HG02973 (cell line): ENCODE measurements at regions not wholly inside any gene's neighbourhood (a gene's known extent, or its start where the extent isn't known, plus 50 kb on each side); places are given as distances from the start of the nearest gene placed in this dataset.
"Not testable (repeated sequence)": the region's sequence is repeated elsewhere in the genome, so short reads cannot be mapped to it uniquely, and the experiment has no call there.

ENCODE experiments used
- ATAC-seq: cut with Tn5 transposase; IDR thresholded peaks from one replicate; pipeline ENCODE4 v1.9.1; 2021; ENCODE audit warnings: moderate library complexity; ENCODE audit not compliant: unreplicated experiment

DNA sequence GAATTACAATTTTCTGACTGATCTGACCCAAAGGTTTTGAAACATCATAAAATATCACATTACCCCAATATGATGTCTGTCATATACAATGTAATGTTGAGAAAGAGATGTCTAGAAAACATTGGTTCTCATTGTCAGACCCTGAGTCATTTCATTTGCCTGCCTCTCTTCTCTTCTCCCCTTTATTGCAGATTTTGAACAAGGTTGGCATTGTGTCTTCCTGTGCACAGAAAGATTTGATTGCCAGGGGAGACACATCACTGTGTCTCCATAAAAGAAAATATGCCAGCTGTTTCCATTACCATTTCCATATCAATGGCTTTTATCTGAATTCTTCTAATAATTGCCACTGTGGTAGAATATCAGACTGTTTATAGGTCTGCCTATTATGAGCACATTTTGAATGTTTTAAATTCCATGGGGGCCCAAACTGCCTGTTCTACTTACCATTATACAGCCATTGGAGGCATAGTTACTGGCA lies 65.6 kb downstream of the IFI44 start:
- ATAC-seq, result no peak

DNA sequence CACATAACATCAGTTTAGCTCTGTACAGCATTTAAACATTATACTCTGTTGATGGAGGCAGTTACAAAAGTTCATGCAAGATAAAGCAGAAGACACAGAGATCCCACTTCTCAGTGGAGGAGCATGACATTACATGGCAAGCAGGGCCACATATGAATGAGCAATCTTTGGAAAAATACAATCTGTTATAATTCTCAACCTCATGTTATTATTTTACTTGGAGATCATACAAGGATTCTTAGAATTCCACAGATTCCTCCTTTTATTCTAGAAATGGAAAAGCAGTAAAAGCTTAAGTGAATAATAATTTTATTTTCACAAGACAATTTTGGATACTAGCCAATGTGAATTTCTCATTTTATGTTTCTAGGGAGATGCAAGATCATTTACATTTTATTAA lies 66.6 kb downstream of the IFI44 start:
- ATAC-seq, result no peak

DNA sequence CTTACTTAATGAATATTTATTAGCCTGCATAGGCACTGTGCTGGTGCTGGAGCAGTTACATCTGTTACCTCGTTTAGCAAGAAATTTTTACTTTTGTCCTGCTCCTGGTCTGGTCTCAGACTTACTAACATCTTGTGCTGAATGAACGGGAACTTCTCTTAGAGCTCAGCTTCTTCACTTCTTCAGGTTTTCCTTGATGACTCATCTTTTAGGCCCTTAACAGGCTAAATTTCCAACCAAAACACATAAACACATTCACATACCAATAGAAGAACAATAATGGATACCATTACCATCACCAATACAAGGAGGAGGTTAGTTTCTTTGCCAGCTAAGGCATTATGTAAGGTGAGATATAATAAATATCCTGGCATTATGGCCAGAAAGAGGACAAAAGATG lies 68.9 kb downstream of the IFI44 start:
- ATAC-seq, result no peak

DNA sequence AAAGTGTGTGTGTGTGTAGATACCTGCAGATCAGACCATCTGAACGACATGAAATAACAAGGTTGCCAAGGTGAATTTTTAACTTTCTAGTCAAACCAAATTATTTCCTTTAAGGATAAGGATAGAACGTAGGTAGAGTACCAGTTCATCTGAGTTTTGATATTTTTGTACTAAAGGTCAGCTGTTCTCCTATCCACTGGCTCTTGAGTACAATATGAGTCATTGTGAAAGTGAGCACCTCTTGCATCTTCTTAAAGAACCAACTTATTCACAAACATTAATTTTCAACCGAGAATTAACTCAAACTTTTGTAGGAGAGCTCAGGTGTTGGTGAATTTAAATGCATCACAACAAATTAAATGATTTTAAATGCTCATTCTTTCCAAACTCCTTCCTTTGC lies 71.5 kb downstream of the IFI44 start:
- peak; percentile 56 for ATAC-seq

DNA sequence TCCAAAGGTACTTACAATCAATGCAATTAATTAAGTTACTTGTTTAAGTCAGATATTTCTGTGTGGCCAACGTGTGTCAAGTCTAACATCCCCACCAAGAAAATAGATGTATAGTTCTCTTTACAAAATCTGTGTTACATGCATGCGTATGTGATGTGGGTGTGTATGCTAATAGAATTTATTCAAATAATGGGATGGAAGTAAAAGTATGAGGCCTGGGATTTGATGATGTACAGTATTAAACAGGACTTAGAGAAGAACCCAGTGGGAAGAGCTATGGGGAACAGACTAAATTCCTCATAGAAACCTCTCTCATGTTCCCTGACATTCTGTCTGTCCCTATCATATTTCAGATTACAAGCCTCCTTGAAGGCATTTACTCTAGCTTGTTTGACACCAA lies 72.5 kb downstream of the IFI44 start:
- no peak for ATAC-seq

DNA sequence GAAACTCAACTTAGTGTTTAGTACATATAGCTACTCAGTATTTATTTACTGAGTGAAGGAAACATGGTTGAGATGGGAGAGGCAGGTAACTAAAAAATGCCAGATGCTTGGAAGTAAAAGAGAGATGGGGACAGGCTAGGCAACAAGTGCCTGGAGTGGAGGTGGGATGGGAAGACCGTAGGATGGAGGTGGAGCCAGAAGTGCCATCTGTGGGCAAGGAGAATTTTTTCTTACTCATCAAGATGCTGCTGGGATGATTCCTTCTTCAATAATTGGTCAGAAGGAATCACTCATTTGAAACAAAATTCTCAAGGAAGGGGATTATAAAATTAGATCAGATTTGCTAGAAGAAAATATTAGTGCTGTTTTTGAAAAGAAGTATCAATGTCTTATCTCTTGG lies 72.9 kb downstream of the IFI44 start:
- ATAC-seq, result no peak

DNA sequence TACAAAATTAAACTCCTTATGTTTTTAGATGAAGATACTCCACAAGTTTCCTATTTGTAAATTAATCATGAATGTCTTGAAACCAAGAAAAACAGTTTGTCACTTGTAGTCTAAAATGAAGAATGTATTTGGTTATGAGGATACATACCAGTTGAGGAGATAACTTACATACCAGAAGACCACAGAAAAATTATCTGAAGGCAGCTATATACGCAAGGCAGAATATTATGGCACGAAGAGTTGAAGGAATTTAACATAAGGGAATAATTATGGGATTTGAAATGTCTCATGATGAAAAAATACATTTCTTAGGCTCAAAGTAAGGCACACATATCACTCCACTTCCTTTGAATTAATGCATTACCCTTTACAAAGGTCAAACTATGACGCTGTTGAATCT lies 73.3 kb downstream of the IFI44 start:
- no peak for ATAC-seq

DNA sequence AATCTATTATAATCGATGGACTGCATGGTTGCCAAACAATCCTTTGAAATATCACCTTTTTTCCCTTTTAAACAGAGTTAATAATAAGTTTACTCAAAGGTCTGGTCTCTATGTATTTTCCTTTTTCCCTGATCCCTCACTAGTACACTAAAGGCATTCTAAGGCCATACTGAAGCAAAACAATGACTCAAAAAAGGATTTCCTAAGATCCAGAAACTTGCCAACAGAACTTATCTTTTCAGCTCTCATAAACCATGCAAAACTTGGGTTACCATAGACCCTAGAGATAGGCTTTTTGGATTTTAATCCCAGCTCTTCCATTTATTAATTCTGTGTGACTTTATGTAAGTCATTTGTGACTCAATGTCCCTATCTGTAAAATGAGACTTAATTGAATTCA lies 77.1 kb downstream of the IFI44 start:
- ATAC-seq, result no peak

DNA sequence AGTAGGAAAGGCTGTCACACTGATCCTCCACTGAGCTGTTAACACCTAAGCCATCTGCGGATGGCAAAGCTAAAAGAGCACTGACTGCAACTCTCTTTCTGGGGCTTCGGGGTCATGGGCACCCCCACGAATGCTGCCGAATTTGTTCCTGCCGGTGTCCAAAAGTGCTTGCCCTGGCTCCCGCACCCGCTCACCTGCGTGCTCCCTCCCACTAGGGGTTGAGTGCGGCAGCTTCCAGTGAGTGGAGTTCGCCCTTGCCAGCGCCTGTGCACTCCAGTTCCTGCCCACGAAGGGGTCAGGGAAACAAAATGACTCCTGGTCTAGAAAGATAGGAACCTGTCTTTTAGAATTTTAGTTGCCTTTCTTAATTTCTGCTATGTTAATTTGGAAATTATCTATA lies 78.7 kb downstream of the IFI44 start:
- no peak for ATAC-seq

DNA sequence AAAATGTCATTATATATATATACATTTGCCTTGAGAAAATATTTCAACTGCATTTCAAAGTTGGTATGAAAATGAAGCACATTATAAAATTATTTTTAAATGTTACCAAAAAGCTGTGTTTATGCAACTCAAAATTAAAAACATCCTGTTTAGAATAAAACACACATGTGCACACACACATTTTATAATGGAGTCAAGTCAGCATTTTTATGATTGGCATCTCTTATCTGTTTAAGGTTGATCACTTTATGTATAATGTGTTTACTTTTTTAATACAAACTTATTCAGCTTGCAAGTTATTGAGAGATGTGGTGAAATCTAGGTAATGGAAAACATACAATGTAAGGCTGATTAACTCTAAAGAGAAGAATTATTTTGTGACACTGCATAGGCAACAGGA lies 80.4 kb downstream of the IFI44 start:
- no peak for ATAC-seq

DNA sequence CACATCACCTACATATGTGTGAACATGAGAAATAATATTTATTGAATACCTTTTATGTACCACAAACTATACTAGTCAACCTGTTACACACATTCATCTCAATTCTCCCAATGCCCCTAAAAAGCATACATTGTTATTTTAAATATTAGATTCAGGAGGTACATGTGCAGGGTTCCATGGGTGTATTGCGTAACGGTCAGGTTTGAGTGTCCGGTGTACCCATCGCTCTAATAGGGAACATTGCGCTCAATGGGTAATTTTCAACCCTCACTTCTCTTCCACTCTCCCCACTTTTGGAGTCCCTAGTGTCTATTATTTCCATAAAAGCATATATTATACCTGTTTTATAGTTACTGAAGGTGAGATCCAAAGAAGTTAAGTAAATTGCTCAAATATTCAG lies 82.0 kb downstream of the IFI44 start:
- ATAC-seq, result no peak

DNA sequence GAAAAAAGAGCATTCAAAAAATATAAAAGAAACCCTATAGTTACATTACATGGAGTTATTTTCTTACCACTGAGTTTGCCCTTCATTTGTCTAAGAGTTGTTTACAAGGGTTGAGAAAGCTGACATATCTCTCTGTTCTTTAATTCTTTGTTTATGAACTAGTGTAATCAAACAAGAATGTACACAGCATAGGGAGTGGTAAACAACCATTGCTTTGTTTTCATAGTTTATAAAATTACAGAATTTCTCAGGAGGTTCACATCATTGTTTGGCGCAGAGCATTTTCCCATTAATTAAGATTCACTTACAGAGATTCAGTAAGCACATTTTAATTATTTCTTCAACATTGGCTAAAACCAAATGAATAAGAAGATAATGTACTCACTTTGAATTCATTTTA lies 87.6 kb downstream of the IFI44 start:
- no peak for ATAC-seq

DNA sequence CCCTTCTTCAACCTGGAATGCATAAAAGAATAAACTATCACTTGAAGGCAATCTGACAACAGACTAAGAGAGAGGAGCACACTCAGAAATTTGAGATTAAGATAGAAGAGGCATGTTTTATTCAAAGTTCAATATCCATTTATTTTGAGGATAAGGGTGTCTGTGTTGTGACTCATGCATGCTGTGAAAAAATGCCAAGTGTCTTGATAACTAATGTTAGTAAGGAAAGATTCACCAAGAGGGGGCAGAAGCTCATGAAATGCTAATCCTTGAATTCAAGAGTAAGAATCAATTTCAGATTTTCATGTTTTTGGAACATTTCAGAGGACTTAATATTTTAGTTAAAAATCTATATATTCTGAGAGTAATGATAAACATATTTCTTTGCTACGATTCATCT lies 94.0 kb downstream of the IFI44 start:
- ATAC-seq, result no peak

DNA sequence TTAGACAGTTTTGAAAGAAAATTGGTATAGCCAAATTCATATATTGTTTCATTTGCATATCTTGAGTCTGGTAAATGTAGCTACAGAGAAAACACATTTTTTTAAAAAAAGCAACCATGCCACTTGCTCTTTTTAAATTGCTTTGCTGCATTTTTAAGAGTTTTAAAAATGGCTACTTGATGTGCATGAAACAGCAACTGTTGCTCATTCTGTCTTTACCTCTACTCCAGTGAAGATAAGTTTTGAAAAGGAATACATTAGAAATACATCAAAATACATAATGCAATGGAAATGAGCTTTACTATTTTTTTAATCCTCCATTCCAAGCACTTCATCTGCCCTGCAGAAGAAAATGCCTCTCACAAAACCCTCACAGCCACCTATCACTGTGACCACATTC lies 95.5 kb downstream of the IFI44 start:
- no peak for ATAC-seq

DNA sequence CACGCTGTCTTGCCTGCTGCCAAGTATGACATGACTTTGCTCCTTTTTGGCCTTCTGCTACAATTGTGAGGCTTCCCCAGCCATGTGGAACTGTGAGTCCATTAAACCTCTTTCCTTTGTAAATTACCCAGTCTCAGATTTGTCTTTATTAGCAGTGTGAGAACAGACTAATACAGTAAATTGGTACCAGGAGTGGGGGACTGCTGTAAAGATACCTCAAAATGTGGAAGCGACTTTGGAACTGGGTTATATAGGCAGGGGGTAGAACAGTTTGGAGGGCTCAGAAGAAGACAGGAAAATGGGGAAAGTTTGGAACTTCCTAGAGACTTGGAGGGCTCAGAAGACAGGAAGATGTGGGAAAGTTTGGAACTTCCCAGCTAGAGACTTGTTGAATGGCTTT lies 104.0 kb downstream of the IFI44 start:
- ATAC-seq, result not testable (repeated sequence)

DNA sequence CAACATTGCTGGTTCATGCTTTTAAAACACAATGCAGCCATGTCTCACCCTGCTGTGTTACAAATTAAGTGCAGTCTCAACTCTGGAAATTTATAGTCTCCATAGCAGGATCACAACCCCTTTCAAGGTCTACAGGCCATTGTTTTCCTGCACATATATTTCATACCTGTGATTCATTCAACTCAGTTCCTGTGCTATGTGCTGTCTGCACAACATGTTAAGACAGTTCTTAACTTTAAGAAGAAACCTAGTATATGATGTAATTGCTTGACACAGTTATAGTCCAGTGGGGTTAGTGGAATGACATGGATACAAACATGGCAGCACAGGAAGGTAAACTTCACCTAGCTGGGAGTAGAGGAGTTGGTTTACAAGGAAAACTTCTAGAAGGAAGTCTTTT lies 106.4 kb downstream of the IFI44 start:
- ATAC-seq, result no peak

DNA sequence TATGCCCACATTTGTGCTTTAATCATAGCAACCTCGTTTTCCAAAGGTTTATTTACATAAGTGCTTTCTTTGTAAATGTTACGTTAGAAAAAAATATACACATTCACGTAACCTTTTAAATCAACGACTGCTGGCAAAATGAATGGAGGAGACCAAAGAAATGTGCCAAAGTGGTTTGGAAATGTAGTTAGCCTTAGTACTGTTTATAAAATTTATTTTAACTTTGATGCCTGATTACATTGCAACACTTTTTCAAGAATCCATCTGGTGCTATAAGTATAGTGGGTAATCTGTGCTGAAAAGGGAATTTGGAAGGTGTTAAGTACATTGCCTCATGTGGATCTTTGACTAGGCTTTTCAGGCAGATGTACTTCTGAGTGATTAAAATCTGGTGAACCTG lies 108.9 kb downstream of the IFI44 start:
- ATAC-seq, result no peak

DNA sequence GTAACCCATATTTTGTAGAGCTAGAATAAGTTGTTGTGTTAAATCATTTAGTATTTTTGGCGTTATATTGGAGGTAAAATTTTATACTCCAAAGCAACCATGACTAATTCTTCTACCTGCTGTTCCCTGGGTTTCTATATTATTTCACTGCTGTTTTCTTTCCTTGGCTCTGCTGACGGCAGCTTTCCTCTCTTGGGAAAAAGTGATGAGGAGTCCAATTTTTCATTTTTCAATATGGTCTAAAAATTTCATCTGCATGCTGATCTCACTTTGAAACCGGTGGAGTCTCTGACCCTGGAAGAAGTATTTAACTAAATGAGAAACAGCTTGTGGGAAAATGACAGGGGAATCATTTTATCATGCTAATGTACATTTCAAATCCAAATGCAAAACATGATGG lies 110.2 kb downstream of the IFI44 start:
- no peak for ATAC-seq

DNA sequence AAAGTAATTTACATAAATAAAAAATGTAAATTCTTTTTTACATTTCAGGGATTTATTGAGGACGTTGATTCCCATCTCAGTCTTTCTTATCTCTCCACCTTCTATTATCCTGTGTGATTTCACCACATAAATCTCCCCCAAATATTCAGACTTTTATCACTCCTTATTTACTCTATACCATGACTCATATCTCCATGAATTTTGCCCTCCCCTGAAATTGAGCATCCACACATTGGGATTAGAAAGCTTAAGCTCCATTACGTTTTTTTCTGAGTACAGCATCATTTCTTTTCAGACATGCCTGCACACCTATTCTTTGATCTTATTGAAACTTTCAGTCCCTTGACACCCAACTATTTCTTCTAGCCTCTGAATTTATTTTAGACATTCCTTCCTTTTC lies 111.2 kb downstream of the IFI44 start:
- ATAC-seq, result no peak

DNA sequence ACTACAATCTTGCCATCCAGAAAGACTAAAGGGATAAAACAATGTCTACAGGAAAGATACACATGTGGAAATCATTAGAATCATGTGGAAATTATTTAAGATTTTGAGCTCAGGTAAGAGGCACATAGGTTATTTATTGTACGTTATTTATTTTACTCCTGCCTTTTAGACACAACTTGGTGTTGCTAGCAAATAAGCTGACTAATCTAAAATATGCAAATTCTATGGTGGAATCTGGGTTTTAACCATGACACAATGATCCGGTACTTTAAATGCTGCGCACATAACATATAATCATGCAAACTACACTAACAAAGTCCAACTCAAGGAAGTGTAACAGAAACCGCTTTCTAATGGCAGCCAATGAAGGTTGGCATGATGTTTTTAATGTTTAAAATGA lies 112.5 kb downstream of the IFI44 start:
- no peak for ATAC-seq

DNA sequence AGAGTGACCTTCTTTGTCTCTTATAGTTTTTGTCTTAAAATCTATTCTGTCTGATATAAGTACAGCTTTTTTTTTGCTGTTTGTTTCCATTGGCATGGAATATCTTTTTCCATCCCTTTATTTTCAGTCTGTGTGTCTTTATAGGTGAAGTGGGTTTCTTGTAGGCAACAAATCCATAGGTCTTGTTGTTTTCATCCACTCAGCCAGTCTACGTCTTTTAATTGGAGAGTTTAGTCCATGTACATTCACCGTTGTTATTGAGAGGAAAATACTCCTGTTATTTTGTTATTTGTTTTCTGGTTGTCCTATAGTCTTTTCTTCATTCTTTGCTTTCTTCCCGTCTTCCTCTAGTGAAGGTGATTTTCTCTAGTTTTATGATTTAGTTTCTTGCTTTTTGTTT lies 115.9 kb downstream of the IFI44 start:
- ATAC-seq, result no peak

DNA sequence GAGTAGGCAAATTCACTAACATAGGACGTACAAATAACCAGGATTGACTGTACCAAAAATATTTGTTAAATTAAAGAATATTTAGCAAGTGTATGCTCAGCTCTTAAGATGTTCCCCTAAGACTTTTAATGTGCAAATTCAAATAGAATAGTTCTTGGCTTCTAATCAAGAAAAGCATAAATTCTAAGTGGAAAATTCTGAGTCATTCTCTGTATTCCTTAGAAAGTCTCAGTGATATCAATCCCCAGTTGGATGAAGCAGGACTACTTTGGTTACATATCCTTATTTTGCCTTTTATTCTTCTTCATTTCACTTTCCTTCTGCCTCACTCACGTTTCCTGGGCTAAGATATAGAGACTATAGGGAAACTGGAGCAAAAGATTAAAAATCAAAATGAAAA lies 130.2 kb downstream of the IFI44 start:
- ATAC-seq, result no peak

DNA sequence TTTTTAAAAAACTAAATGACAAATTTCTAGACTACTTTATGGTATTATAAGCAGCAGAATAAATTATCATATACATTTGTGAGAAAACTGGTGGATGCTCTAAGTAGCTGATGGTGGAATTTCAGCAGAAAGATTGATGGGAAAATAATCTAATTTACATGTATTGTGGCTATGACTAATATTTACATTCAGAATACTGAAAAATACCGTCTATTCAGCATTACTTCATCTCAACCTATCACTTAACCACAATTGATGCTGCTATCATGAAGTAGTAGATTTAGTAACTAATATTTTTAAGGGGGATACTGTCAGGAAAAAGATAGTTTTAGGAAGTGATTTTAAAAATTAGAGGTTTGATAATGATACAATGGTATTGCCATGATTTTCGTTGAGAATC lies 137.9 kb downstream of the IFI44 start:
- ATAC-seq, result no peak

DNA sequence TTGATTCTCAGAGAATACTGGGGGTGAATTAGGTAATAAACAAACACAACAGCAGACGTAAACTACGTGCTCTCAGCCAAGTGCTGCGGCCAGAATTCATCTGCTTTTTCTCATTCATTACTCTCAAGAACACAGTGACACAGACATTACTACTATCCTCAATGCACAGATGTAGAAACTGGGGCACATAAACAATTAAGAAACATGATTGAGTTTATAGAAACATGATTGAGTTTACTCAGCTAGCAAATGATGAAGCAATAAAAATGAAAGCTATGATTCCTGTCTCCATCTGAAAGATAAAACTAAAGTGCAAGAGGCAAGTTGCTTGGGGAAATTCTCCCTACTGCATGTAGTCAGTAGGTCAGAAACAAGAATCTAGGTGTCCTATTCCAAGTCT lies 140.5 kb downstream of the IFI44 start:
- no peak for ATAC-seq
